Nephron (organoid): ENCODE measurements at regions not wholly inside any gene's neighbourhood (a gene's known extent, or its start where the extent isn't known, plus 50 kb on each side); places are given as distances from the start of the nearest gene placed in this dataset.

Experiments used
- H3K27ac Mint-ChIP-seq, 3 experiments: 2 replicates each; pipeline ENCODE4 v1.8.0; 2020; ENCODE audit warnings: mixed read lengths in 3 of 3, mild to moderate bottlenecking in 2 of 3, moderate library complexity in 1 of 3
- H3K27me3 Mint-ChIP-seq: 2 replicates; pipeline ENCODE4 v1.8.0; 2021; ENCODE audit warnings: low read depth, mild to moderate bottlenecking, moderate library complexity, mixed read lengths
- H3K36me3 Mint-ChIP-seq: 2 replicates; pipeline ENCODE4 v1.8.0; 2020; ENCODE audit warnings: low read depth, mixed read lengths
- H3K4me1 Mint-ChIP-seq: 2 replicates; pipeline ENCODE4 v1.8.0; 2020; ENCODE audit warnings: mixed read lengths
- H3K4me3 Mint-ChIP-seq, 3 experiments: 2 replicates each; pipeline ENCODE4 v1.8.0; 2020; ENCODE audit warnings: mild to moderate bottlenecking in 3 of 3, mixed read lengths in 3 of 3, moderate library complexity in 2 of 3
- H3K9me3 Mint-ChIP-seq: 2 replicates; pipeline ENCODE4 v1.8.0; 2020; ENCODE audit warnings: mixed read lengths
- TF ChIP-seq, protein P1 (sequence below), 3 experiments: fragments of 200-600 bp; sonication (generic); IDR thresholded peaks; one replicate each; pipeline ENCODE4 v1.5.0; 2021; ENCODE audit warnings: antibody characterized with exemption in 3 of 3; ENCODE audit not compliant: unreplicated experiment in 3 of 3

DNA sequence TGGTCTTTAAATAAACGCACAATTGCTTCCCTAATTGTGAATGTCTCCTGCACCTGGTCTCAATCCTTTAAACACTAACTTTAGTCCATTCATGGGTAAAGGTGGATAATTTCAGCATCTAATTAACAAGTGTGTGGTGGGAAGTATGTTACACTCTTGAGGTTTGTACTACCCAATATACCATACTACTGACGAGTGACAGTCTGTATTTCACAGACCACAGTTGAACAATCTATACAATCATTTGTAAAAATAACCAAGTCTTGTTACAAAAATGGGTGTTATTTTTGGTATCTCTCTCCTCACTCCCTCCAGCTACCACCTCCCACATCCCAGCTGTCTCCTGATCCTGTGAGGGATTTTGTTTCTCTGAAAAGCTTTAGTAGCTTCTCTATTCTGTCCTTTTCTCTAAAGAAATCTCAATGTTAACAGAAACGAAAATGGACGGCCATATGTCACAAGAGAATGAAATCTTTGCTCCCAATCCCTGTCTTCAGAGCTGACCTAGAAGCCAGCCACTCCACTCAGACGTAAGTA is 62.3 kb upstream of the ZNF366 start:
- TF ChIP-seq, protein P1, sequence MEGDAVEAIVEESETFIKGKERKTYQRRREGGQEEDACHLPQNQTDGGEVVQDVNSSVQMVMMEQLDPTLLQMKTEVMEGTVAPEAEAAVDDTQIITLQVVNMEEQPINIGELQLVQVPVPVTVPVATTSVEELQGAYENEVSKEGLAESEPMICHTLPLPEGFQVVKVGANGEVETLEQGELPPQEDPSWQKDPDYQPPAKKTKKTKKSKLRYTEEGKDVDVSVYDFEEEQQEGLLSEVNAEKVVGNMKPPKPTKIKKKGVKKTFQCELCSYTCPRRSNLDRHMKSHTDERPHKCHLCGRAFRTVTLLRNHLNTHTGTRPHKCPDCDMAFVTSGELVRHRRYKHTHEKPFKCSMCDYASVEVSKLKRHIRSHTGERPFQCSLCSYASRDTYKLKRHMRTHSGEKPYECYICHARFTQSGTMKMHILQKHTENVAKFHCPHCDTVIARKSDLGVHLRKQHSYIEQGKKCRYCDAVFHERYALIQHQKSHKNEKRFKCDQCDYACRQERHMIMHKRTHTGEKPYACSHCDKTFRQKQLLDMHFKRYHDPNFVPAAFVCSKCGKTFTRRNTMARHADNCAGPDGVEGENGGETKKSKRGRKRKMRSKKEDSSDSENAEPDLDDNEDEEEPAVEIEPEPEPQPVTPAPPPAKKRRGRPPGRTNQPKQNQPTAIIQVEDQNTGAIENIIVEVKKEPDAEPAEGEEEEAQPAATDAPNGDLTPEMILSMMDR (IDR thresholded peaks at IDR 0.05; ENCODE audit: unreplicated experiment in 3 of 3), result no peak
- peak overlapping the region in 2 of 3 experiments; percentile 51 to 70 for H3K4me3 Mint-ChIP-seq
- H3K9me3 Mint-ChIP-seq, result peaks cover under 1% of the 10 kb centered on the region
- H3K36me3 Mint-ChIP-seq, result no peaks in the 10 kb centered on the region
- peaks cover 32% of the 10 kb centered on the region for H3K4me1 Mint-ChIP-seq
- peak overlapping the region; percentile 28 to 79 (median 63) for H3K27ac Mint-ChIP-seq
- H3K27me3 Mint-ChIP-seq, result no peaks in the 10 kb centered on the region

DNA sequence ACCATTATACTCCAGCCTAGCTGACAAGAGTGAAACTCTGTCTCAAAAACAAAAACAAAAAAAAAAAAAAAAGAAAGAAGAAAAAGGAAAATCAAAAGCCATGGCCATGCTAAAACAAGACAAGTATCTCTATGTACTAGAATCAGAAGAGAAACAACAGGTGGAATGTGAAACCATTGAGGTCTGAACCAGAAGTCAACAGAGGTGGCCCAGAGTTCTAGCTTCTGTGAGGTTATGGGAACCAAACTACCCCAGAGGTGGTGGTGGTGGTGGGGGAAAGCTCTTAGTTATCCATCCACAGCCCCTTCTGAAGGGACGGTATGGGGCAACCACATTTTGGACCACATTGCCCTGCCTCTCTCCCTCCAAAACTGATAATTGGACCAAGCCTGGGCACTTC is 59.5 kb upstream of the ZNF366 start:
- H3K9me3 Mint-ChIP-seq, result no peaks in the 10 kb centered on the region
- no peak overlapping the region for H3K27ac Mint-ChIP-seq
- no peak overlapping the region for H3K4me3 Mint-ChIP-seq
- no peaks in the 10 kb centered on the region for H3K36me3 Mint-ChIP-seq
- H3K27me3 Mint-ChIP-seq, result no peaks in the 10 kb centered on the region
- peaks cover 23% of the 10 kb centered on the region for H3K4me1 Mint-ChIP-seq
- TF ChIP-seq, protein P1 (IDR thresholded peaks at IDR 0.05; ENCODE audit: unreplicated experiment in 3 of 3), result no peak

DNA sequence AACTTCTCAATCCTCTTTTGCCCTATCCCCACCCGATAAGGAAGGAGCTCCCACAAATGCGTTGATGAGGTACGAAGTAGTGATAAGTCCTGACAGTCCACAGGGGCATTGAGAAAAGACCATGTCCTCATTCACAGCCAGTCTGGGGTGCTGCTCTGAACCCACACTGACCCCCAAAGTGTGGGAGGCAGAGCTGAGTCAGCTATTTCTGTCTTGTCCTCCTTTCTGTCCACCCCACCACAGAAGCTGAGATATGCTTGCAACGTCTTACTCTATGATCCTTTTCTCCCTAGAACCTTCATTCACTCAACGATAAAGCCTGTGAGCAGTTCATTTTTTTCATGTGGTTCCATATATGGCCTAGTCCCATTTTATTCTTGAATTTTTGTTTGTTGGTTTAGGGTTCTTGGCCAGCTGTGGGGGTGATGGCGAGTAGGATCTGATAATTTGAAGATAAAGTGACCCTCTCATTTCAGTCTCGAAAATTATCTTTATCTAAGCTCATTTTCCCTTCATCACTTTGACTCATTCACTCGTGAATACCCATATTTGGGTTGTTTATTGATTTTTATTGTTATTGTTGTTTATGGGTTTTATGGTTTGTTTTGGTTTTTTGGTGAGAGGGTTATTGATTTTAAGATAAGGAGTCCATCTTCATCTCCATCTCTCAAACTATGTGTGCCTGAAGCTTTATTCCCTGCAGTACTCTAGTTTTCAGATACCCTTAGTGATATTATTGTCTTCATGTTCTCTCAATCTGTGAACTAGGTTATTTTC is 58.5 kb upstream of the ZNF366 start:
- Mint-ChIP-seq H3K9me3 (no peaks in the 10 kb centered on the region), H3K36me3 (no peaks in the 10 kb centered on the region), H3K27ac (no peak overlapping the region)

DNA sequence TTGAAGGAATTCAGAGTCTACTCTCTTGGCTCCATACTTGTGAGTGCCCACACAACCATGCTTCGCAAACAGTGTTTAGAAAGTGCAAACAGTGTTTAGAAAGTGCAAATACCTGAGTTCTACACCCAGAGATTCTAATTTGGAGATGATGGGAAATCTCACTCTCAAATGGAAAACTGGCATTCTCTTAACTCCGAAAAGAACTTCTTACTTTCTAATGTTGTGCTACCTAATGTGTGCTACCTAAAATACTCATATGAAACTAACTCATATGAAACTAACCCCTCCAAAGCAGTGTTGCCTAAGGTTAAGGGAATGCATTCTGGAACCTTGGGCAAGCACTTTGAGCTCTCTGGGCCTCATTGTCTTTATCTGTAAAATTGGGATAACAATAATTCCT is 55.5 kb upstream of the ZNF366 start:
- Mint-ChIP-seq H3K36me3 (no peaks in the 10 kb centered on the region), H3K4me3 (no peak overlapping the region), H3K4me1 (peaks cover 8% of the 10 kb centered on the region), H3K27me3 (no peaks in the 10 kb centered on the region), H3K9me3 (no peaks in the 10 kb centered on the region), H3K27ac (no peak overlapping the region)
- TF ChIP-seq, protein P1 (IDR thresholded peaks at IDR 0.05; ENCODE audit: unreplicated experiment in 3 of 3), result no peak

More for the DNA sequence above, 58.5 kb upstream of the ZNF366 start:
- TF ChIP-seq, protein P1 (IDR thresholded peaks at IDR 0.05; ENCODE audit: unreplicated experiment in 3 of 3), result no peak
- H3K4me3 Mint-ChIP-seq, result no peak overlapping the region
- H3K4me1 Mint-ChIP-seq, result peaks cover 19% of the 10 kb centered on the region
- H3K27me3 Mint-ChIP-seq, result no peaks in the 10 kb centered on the region

DNA sequence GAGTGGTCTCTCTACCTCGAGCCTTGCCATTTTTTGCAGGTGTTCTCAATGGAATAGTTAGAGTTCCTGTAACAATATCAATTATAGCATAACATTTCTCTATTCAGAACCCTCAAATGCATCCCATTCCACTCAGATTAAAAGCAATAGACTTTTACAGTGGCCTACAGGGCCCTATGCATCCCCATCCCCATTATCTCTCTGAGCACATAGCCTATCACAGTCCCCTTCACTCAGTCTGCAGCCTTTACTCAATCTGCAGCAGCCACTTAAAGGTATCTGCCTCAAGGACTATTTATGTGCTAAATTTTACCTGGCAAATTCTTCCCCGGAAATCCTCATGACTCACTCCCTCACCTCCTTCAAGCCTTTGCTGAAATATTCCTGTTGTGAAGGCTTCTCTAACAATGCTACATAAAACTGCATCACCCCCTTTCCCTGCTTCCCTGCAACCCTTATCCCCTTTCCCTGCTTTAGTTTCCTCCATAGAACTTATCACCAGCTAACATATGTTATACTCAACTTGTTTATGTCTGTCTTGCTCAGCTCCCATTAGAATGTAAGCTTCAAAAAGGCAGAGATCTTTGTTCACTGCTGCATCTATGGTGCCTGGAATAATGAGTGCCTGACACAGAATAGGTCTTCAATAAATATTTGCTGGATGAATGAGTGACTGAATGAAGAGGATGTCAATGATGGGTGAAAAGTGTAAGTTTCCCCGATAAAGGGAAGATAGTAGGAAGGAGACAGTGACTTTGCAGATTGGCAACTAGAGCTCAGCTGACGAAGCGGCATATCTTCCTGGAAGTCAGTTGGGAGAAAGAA is 54.1 kb upstream of the ZNF366 start:
- H3K36me3 Mint-ChIP-seq, result no peaks in the 10 kb centered on the region
- no peak overlapping the region for H3K27ac Mint-ChIP-seq
- TF ChIP-seq, protein P1 (IDR thresholded peaks at IDR 0.05; ENCODE audit: unreplicated experiment in 3 of 3), result no peak
- no peak overlapping the region for H3K4me3 Mint-ChIP-seq
- peaks cover 19% of the 10 kb centered on the region for H3K4me1 Mint-ChIP-seq
- no peaks in the 10 kb centered on the region for H3K9me3 Mint-ChIP-seq
- no peaks in the 10 kb centered on the region for H3K27me3 Mint-ChIP-seq
